Astrocyte of the spinal cord (primary cell): ENCODE measurements at regions not wholly inside any gene's neighbourhood (a gene's known extent, or its start where the extent isn't known, plus 50 kb on each side); places are given as distances from the start of the nearest gene placed in this dataset.

Experiments used
- DNase-seq: peaks from one replicate; pipeline ENCODE4 v3.0.0; 2011; ENCODE audit warnings: low read depth, low spot score
- H3K4me3 ChIP-seq: 2 replicates; pipeline ENCODE4 v1.5.1; 2011; ENCODE audit warnings: low read depth, mild to moderate bottlenecking, low read length, moderate library complexity
- CTCF ChIP-seq: IDR thresholded peaks from 2 replicates; pipeline ENCODE4 v1.5.1; 2012; ENCODE audit warnings: low read depth, mild to moderate bottlenecking, low read length, inconsistent platforms
- in situ Hi-C: cut with HindIII; loops from 2 replicates; pipeline ENCODE4 v1.10.0; 2017; ENCODE audit warnings: low sequenced_read_pairs

- no peak for DNase-seq
- in situ Hi-C loops, result no loop called here
- TF ChIP-seq CTCF, result no peak
- no peak overlapping the region for H3K4me3 ChIP-seq
Observed at GRCh38 chr6:50102676-50103075, 52.9 kb upstream of the DEFB112 start.

- no peak overlapping the region for H3K4me3 ChIP-seq
- no peak for TF ChIP-seq CTCF
- DNase-seq, result no peak
- in situ Hi-C loops, result no loop called here
Observed at GRCh38 chr6:50110587-50110986, 60.9 kb upstream of the DEFB112 start.

- no peak overlapping the region for H3K4me3 ChIP-seq
- no peak for TF ChIP-seq CTCF
- in situ Hi-C loops, result no loop called here
- DNase-seq, result no peak
Observed at GRCh38 chr6:50112981-50113857, 63.5 kb upstream of the DEFB112 start.

- DNase-seq, result no peak
- in situ Hi-C loops, result no loop called here
- TF ChIP-seq CTCF, result no peak
- no peak overlapping the region for H3K4me3 ChIP-seq
Observed at GRCh38 chr6:50116390-50116789, 66.7 kb upstream of the DEFB112 start.

- H3K4me3 ChIP-seq, result no peak overlapping the region
- no peak for DNase-seq
- no peak for TF ChIP-seq CTCF
- in situ Hi-C loops, result no loop called here
Observed at GRCh38 chr6:50116797-50117542, 67.2 kb upstream of the DEFB112 start.

GRCh38 chr6:50120300-50120699, 70.6 kb upstream of the DEFB112 start:
- H3K4me3 ChIP-seq, result no peak overlapping the region
- no peak for DNase-seq
- in situ Hi-C loops, result no loop called here
- TF ChIP-seq CTCF, result no peak
